CD14-positive monocyte (primary cell): ENCODE measurements at regions not wholly inside any gene's neighbourhood (a gene's known extent, or its start where the extent isn't known, plus 50 kb on each side); places are given as distances from the start of the nearest gene placed in this dataset.
"Not testable (repeated sequence)": the region's sequence is repeated elsewhere in the genome, so short reads cannot be mapped to it uniquely, and the experiment has no call there.

Experiments used
- DNase-seq, 3 donors: peaks; one replicate each; pipeline ENCODE4 v3.0.0-alpha.2; 2011 to 2022
- H2AFZ ChIP-seq: 2 replicates; pipeline ENCODE4 v1.6.0; 2012; ENCODE audit warnings: mild to moderate bottlenecking, low read depth, low read length, inconsistent platforms; ENCODE audit not compliant: insufficient read depth, poor library complexity, severe bottlenecking
- H3K27ac ChIP-seq, 2 donors: 1 replicate in 1 of 2; 2 replicates in 1 of 2; pipeline ENCODE4 v1.5.1; 2012 to 2013; ENCODE audit warnings: low read length in 2 of 2, control low read depth in 1 of 2, inconsistent platforms in 1 of 2, low read depth in 1 of 2, mild to moderate bottlenecking in 1 of 2
- H3K27me3 ChIP-seq, 2 donors: one replicate each; pipeline versions ENCODE4 v1.6.0 to v1.6.1; 2011 to 2013; ENCODE audit warnings: low read length in 2 of 2; ENCODE audit not compliant: control insufficient read depth in 2 of 2, insufficient read depth in 2 of 2
- H3K36me3 ChIP-seq, 2 donors: replicated peaks in 1 of 2; 1 replicate in 1 of 2; 2 replicates in 1 of 2; pipeline versions ENCODE4 v1.5.1 to v1.6.1; 2012 to 2013; ENCODE audit warnings: low read length in 2 of 2, control low read depth in 1 of 2, inconsistent platforms in 1 of 2, mild to moderate bottlenecking in 1 of 2; ENCODE audit not compliant: insufficient read depth in 2 of 2, control insufficient read depth in 1 of 2
- H3K4me1 ChIP-seq, 2 donors: 1 replicate in 1 of 2; 2 replicates in 1 of 2; pipeline versions ENCODE4 v1.5.1 to v1.6.1; 2012 to 2013; ENCODE audit warnings: low read length in 2 of 2, control low read depth in 1 of 2, inconsistent platforms in 1 of 2, mild to moderate bottlenecking in 1 of 2, moderate library complexity in 1 of 2; ENCODE audit not compliant: insufficient read depth in 2 of 2, control insufficient read depth in 1 of 2
- H3K4me2 ChIP-seq: replicated peaks from 2 replicates; pipeline ENCODE3; 2012; ENCODE audit warnings: low read length, moderate library complexity, mild to moderate bottlenecking; ENCODE audit not compliant: poor library complexity, severe bottlenecking; ENCODE audit errors: extremely low read depth
- H3K4me3 ChIP-seq, 3 experiments: fragments of 200-600 bp in 1 of 3; sonication (generic) in 1 of 3; replicated peaks in 1 of 3; 1 replicate in 2 of 3; 2 replicates in 1 of 3; pipeline ENCODE4 v1.5.1; 2011 to 2013; ENCODE audit warnings: low read length in 3 of 3, mild to moderate bottlenecking in 3 of 3, control low read depth in 2 of 3, low read depth in 2 of 3, inconsistent platforms in 1 of 3, moderate library complexity in 1 of 3
- H3K79me2 ChIP-seq: 2 replicates; pipeline ENCODE4 v1.6.0; 2012; ENCODE audit warnings: mild to moderate bottlenecking, control low read depth, inconsistent platforms, low read length, moderate library complexity; ENCODE audit not compliant: insufficient read depth
- H3K9ac ChIP-seq: 2 replicates; pipeline ENCODE4 v1.6.0; 2017; ENCODE audit warnings: low read length, mild to moderate bottlenecking; ENCODE audit not compliant: insufficient read depth, poor library complexity, severe bottlenecking
- H3K9me3 ChIP-seq, 2 donors: replicated peaks in 1 of 2; 1 replicate in 1 of 2; 2 replicates in 1 of 2; pipeline versions ENCODE4 v1.5.1 to v1.6.1; 2012 to 2013; ENCODE audit warnings: low read length in 2 of 2, control low read depth in 1 of 2; ENCODE audit not compliant: control insufficient read depth in 1 of 2, insufficient read depth in 1 of 2
- H4K20me1 ChIP-seq: 2 replicates; pipeline ENCODE4 v1.6.0; 2012; ENCODE audit warnings: mild to moderate bottlenecking, low read length, control low read depth, moderate library complexity; ENCODE audit not compliant: insufficient read depth
- H3K27ac Mint-ChIP-seq, 7 donors: one replicate each; pipeline ENCODE4 v1.8.0; 2020; ENCODE audit warnings: mild to moderate bottlenecking in 7 of 7, mixed read lengths in 7 of 7, moderate library complexity in 6 of 7, inconsistent platforms in 2 of 7
- H3K27me3 Mint-ChIP-seq, 3 donors: one replicate each; pipeline ENCODE4 v1.8.0; 2021 to 2022; ENCODE audit warnings: low read depth in 3 of 3, mild to moderate bottlenecking in 3 of 3, mixed read lengths in 3 of 3, moderate library complexity in 3 of 3, inconsistent platforms in 1 of 3
- H3K36me3 Mint-ChIP-seq, 2 donors: one replicate each; pipeline ENCODE4 v1.8.0; 2020; ENCODE audit warnings: mixed read lengths in 2 of 2, inconsistent platforms in 1 of 2, mild to moderate bottlenecking in 1 of 2
- H3K4me1 Mint-ChIP-seq: one replicate; pipeline ENCODE4 v1.8.0; 2020; ENCODE audit warnings: mild to moderate bottlenecking, mixed read lengths
- H3K4me3 Mint-ChIP-seq, 2 donors: one replicate each; pipeline ENCODE4 v1.8.0; 2020; ENCODE audit warnings: mild to moderate bottlenecking in 2 of 2, mixed read lengths in 2 of 2, moderate library complexity in 1 of 2
- H3K9me3 Mint-ChIP-seq, 7 donors: one replicate each; pipeline ENCODE4 v1.8.0; 2020 to 2022; ENCODE audit warnings: mixed read lengths in 7 of 7, mild to moderate bottlenecking in 6 of 7, moderate library complexity in 6 of 7, inconsistent platforms in 2 of 7
- CTCF ChIP-seq: fragments of 200-600 bp; IDR thresholded peaks from one replicate; pipeline ENCODE4 v1.8.0; 2022; ENCODE audit warnings: antibody characterized with exemption, mild to moderate bottlenecking
- WGBS: methylation state at CpG from one replicate; pipeline ENCODE4 v1.1.5; 2013; ENCODE audit warnings: missing lambda C conversion rate; ENCODE audit not compliant: insufficient coverage; 5-methylcytosine and 5-hydroxymethylcytosine counted together
- intact Hi-C, 2 donors: fragments of 100-400 bp; cut with micrococcal nuclease; formaldehyde crosslinking; loops; one replicate each; pipeline versions ENCODE4 v1.15.0 to v1.15.1; 2023

GRCh38 chr9:65449886-65450610 lies 165.0 kb upstream of the FOXD4L5 start:
- H3K36me3 Mint-ChIP-seq, H3K27me3 ChIP-seq, DNase-seq, H3K4me3 ChIP-seq, intact Hi-C loops, H3K36me3 ChIP-seq, H3K27ac ChIP-seq, H3K79me2 ChIP-seq, H3K27me3 Mint-ChIP-seq, H3K4me2 ChIP-seq, H3K4me1 ChIP-seq, H3K4me3 Mint-ChIP-seq, H2AFZ ChIP-seq, H3K27ac Mint-ChIP-seq, H3K4me1 Mint-ChIP-seq, H3K9ac ChIP-seq, H4K20me1 ChIP-seq: not testable (repeated sequence)
- peaks cover 20 to 61% (median 27%) of the 10 kb centered on the region in 7 donors for H3K9me3 Mint-ChIP-seq
- WGBS, result 87% methylated on average over 8 of the region's 12 CpGs
- H3K9me3 ChIP-seq, result peaks cover 27 to 38% of the 10 kb centered on the region in 2 donors

- Histone ChIP-seq H3K27ac (no peak overlapping the region), H3K4me2 (no peak overlapping the region), H3K4me1 (no peaks in the 10 kb centered on the region), H3K9me3 (peaks cover 27 to 38% of the 10 kb centered on the region in 2 donors), H3K27me3 (no peaks in the 10 kb centered on the region), H4K20me1 (no peaks in the 10 kb centered on the region), H3K36me3 (no peaks in the 10 kb centered on the region), H3K79me2 (no peaks in the 10 kb centered on the region), H2AFZ (no peak overlapping the region), H3K9ac (no peak overlapping the region), H3K4me3 (no peak overlapping the region)
- Mint-ChIP-seq H3K4me1 (no peaks in the 10 kb centered on the region), H3K4me3 (no peak overlapping the region), H3K27ac (no peak overlapping the region), H3K9me3 (peaks cover 19 to 59% (median 24%) of the 10 kb centered on the region in 7 donors), H3K27me3 (no peaks in the 10 kb centered on the region), H3K36me3 (no peaks in the 10 kb centered on the region)
- intact Hi-C loops, result no loop called here
- DNase-seq, result no peak
- no peak for TF ChIP-seq CTCF
- WGBS, result 72% methylated on average over 4 of the region's 6 CpGs
Measured at GRCh38 chr9:65449423-65449822, 164.4 kb upstream of the FOXD4L5 start.

- H2AFZ ChIP-seq, H3K27me3 ChIP-seq, H3K4me2 ChIP-seq, H3K4me3 ChIP-seq, H3K9ac ChIP-seq, intact Hi-C loops, H3K4me1 ChIP-seq, H4K20me1 ChIP-seq, H3K4me3 Mint-ChIP-seq, H3K79me2 ChIP-seq, H3K27me3 Mint-ChIP-seq, H3K36me3 Mint-ChIP-seq, H3K4me1 Mint-ChIP-seq, H3K27ac ChIP-seq, H3K27ac Mint-ChIP-seq, H3K36me3 ChIP-seq, DNase-seq: not testable (repeated sequence)
- H3K9me3 ChIP-seq, result peaks cover 29 to 52% of the 10 kb centered on the region in 2 donors
- H3K9me3 Mint-ChIP-seq, result peaks cover 17 to 57% (median 23%) of the 10 kb centered on the region in 7 donors
- 83% methylated on average over 1 of the region's 7 CpGs for WGBS
Measured at GRCh38 chr9:65447146-65447545, 162.1 kb upstream of the FOXD4L5 start.

GRCh38 chr9:65445991-65446390 lies 161.0 kb upstream of the FOXD4L5 start:
- H3K4me2 ChIP-seq, intact Hi-C loops, H3K79me2 ChIP-seq, H3K27me3 ChIP-seq, DNase-seq, H3K36me3 Mint-ChIP-seq, H3K27me3 Mint-ChIP-seq, H3K4me3 Mint-ChIP-seq, H4K20me1 ChIP-seq, H3K4me1 ChIP-seq, H3K4me1 Mint-ChIP-seq, H3K27ac ChIP-seq, H2AFZ ChIP-seq, H3K36me3 ChIP-seq, H3K9ac ChIP-seq, H3K27ac Mint-ChIP-seq, H3K4me3 ChIP-seq: not testable (repeated sequence)
- WGBS, result 76% methylated on average over 6 of the region's 7 CpGs
- H3K9me3 ChIP-seq, result peaks cover 29 to 53% of the 10 kb centered on the region in 2 donors
- H3K9me3 Mint-ChIP-seq, result peaks cover 11 to 56% (median 23%) of the 10 kb centered on the region in 7 donors
